KG1 (cell line): ENCODE measurements at regions not wholly inside any gene's neighbourhood (a gene's known extent, or its start where the extent isn't known, plus 50 kb on each side); places are given as distances from the start of the nearest gene placed in this dataset.

ENCODE experiments used
- DNase-seq: peaks from one replicate; lab custom pipeline; 2025; lab: John Stamatoyannopoulos, UW

GRCh38 chr1:80994038-80994437 is 806.7 kb upstream of the ADGRL2 start:
- no peak for DNase-seq

- DNase-seq = no peak
These were observed 807.4 kb upstream of the ADGRL2 start for GRCh38 chr1:80993154-80993980.

- no peak for DNase-seq
These were observed 811.3 kb upstream of the ADGRL2 start for GRCh38 chr1:80989455-80989854.

DNA sequence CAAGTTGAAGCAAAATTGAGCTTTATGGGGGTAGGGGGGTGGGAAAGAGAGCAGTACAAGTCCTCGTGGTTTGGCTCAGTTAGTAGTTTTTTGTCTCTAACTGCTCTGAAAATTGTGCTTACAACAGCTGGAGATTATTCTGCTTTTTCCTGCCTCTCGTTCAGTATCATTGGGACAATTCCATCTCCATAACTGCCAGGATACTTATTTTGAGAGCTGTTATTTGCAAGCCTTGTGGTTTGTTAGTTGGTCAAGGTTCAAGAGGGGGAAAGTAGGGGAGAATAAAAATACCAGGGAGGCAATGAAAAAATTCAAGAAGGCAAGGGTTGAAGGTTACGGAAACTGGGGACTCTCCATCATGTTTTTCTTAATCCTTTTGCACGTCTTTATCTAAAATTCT is 811.8 kb upstream of the ADGRL2 start:
- no peak for DNase-seq

DNA sequence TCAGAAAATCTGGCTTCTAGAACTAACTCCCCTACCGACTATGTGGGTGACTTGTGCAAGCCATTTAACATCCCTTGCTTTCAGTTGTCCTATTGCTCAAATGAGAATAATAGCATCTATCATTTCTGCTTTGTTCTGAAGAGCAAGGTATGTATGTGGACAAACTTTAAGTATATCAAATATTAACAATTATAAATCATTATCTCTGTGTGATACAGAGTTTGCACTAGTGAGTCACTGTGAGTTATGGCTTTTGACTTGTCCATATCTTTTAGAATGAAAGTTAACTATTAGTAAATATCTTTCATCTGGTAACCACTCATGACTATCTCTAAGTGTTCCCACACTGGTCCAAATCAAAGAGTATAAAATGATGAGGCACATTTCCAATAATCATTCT is 812.9 kb upstream of the ADGRL2 start:
- no peak for DNase-seq

- no peak for DNase-seq
These were observed 813.6 kb upstream of the ADGRL2 start for GRCh38 chr1:80987106-80987505.

GRCh38 chr1:80982831-80983230 is 817.9 kb upstream of the ADGRL2 start:
- DNase-seq = no peak

GRCh38 chr1:80973101-80973500 is 827.6 kb upstream of the ADGRL2 start:
- no peak for DNase-seq

DNA sequence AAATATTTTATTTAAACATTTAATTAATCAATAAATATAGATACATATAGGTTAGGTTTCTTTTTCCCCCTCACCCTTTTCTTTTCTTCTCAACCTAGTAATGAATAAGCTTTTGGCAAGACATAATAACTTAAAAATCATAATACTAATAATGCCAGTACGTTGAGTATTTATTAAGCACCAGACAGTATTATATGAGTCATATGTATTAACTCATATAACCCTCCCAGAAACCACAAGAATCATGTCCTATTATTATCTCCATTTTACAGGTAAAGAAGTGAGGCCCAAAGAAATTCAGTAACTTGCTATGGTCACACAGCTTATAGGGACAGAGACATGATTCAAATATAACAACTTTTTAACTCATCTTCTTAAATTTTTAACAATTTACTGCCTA is 834.5 kb upstream of the ADGRL2 start:
- no peak for DNase-seq

DNA sequence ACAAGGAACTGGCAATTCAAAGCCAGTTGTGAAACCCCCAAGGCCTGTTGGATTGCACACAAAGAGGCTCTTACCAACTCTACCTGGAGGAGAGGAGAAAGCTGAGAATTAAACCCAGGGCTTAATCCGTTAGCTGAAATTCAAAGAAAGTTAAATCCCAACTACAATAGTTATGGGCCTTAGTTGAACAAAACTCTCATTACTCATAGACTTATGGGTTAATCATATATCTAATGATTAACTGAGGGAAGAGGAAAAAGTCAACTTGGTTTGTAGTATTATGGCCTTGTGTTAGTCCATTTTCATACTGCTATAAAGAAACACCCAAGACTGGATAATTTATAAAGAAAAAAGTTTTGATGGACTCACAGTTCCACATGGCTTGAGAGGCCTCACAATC is 838.2 kb upstream of the ADGRL2 start:
- no peak for DNase-seq

GRCh38 chr1:80961464-80962190 is 839.1 kb upstream of the ADGRL2 start:
- DNase-seq = no peak

DNA sequence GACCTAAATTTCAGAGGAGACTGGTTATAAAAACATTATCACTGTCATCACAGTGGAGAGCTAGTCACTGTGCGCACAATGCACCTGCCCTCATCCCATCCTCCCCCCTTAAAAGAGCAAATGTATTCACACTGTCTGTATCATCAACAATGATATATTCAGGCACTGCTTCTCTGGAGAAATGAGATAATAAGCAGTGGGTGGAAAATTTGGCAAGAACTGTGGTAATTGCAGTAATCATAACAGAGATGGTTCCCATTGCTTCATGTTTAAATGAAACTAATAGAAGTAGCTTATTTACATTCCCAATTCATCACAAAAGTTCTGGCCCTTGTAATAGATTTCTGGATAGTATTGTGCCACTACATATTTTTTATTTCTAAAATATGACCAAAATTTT is 867.4 kb upstream of the ADGRL2 start:
- DNase-seq = no peak

DNA sequence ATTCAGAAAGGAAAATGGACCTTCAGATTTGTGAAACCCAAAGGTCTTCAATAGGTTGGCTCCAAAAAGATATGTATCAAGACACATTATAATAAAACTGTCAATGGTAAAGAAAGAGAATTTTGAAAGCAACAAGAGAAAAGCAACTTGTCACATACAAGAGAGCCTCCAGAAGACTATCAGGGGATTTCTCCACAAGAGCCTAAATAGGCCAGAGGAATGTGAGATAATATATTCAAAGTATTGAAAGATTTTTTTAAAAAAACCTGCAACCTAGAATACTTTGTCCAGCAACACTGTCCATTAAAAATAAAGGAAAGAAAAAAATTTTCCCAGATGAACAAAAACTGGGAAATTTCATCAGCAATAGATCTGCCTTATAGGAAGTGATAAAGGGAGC is 869.6 kb upstream of the ADGRL2 start:
- DNase-seq = no peak

DNA sequence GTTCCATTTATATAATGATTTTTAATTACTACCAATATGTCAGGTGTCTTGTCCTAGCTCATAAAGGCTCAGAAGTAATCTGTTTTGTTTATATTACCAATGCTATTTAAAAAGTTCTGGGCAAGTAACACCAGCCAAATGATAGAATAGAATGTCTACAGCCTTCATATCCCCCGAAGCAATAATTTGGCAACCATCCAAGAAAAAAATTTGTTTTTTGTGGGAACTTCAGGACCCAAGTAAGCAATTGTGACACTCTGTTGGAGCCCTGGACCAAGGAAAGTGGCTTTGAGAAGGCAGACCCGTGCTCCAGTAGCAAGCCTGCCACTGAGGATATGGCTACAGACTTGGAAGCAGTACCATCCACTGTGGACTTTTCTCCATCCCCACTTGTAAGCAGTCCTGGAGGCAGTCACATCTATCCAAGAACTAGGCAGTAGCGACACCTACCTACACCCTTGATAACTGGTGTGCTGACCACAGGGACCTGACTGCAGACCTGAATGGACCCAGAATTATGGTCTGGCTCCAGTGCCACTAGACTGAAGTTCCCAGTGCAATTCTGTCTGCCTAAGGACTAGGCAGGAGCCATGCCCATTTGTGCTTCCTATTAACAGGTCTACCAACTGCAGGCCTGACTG is 870.7 kb upstream of the ADGRL2 start:
- no peak for DNase-seq

- DNase-seq = no peak
These were observed 874.2 kb upstream of the ADGRL2 start for GRCh38 chr1:80926531-80926930.

DNA sequence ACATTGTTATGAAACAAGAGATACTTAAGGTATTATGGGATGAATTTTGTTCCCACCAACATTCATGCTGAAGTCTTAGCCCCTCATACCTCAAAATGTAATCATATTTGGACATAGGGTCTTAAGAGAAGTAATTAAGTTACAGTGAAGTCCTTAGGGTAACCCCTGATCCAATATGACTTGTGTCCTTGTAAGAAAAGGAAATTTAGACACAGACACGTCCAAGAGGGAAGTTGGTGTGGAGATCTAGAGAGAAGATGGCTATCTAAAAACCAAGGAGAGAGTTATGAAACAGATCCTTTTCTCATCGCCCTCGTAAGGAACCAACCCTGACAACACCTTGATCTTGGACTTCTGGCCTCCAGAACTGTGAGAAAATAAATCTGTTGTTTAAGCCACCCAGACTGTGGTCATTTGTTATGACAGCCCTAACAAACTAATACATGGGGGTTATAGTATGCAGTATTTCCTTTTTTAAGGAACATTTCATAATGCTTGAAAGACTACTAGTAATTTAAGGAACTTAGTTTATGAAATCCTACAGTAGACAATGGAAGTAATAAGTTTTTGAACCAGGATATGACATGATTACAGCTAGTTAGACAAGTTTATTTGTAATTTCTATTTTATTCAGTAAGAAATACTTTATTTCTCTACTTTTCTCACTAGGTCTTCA is 875.5 kb upstream of the ADGRL2 start:
- no peak for DNase-seq

DNA sequence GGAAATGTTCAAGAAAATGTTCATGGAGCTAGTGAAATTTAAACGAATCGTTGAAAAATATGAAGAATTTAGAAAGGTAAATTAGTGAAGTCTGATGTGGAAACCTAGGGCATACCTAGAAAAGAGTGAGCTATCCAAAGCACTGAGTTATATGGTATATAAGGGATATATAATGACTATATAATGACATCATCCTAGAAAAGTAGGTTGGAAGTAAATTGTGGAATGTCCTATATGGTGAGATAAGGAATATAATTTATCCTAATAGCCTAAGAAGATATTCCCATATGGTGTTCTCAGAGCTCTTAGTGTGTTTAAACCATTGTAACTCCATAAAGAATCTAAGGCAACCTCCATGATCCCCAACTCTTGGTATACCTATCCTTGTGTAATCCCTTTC is 876.4 kb upstream of the ADGRL2 start:
- no peak for DNase-seq

- DNase-seq = no peak
These were observed 877.8 kb upstream of the ADGRL2 start for GRCh38 chr1:80922906-80923305.

DNA sequence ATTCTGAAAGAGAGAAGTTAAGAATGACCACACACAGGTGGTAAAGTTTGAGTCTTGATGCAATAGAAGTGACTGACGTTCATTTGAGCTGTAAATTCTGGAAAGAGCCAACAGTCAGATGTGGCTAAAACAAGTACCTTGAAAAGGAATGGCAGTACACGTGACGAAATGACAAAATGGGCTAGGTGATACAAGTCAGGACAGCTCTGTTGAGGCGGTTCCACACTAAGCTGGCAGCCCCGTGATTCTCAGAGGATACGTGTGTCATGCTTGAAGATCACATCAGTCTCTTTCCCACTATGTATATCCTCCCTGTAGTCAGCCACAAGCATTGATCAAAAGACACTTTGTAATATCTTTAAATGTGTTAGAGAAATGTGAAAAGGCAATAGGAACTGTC is 881.3 kb upstream of the ADGRL2 start:
- DNase-seq = no peak

- no peak for DNase-seq
These were observed 882.4 kb upstream of the ADGRL2 start for GRCh38 chr1:80918380-80918779.

DNA sequence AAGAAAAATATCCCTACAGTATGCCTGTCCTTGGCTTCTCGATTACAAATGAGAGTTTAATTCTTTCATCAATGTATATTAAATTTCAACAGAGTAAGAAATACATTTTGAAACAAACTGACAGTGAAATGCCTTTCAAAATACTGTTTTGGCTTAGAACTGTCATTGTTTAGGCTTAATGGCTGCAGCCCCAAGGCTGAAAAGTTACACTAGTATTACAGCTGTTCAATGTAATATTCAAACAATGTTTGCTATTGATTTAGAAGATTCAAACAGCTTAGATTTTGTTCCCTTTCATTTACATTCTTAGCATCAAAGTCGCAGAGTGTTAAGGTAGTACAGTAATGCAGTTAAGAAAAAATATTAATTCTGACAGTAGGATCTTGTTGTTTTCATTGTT is 882.9 kb upstream of the ADGRL2 start:
- DNase-seq = no peak

DNA sequence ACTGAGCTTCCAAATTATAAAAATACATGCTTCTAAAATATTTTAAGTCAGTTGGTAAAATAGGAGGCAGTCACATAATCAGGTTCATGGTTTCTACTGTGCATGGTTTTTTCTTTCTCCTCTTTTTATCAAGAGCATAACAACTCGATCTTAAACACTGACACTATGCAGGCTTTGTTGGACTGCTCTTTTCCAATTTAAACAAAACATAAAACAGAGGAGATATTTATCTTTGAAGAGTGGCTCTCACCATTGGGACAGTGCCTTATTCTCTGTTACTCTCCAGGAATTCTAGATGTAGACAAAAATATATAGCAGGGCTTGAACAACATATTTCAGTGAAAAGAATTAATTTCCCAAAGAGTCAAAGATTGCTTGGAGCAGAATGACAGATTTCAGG is 883.5 kb upstream of the ADGRL2 start:
- no peak for DNase-seq

DNA sequence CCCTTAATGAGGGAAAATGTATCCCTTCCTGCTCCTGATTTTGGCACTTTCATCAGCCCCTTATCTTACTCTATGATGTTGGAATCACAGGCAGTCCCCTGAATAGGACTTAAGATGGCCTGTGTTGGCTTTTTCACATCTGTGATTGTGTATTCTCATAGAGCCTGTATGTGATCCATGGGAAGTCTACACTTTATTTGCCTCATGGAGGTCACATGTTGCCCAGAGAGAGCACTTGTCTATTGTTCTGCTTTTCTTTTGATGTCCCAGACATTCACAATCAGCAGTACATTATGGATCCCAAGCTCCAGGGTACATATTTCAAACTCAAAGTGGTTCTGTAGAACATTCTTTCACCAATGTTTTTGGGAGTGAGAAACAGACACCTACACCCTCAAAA is 885.2 kb upstream of the ADGRL2 start:
- no peak for DNase-seq
